GM19452 (cell line): ENCODE measurements at regions not wholly inside any gene's neighbourhood (a gene's known extent, or its start where the extent isn't known, plus 50 kb on each side); places are given as distances from the start of the nearest gene placed in this dataset.
"Not testable (repeated sequence)": the region's sequence is repeated elsewhere in the genome, so short reads cannot be mapped to it uniquely, and the experiment has no call there.

Source experiments
- ATAC-seq: cut with Tn5 transposase; IDR thresholded peaks from one replicate; pipeline ENCODE4 v1.9.1; 2021; ENCODE audit not compliant: unreplicated experiment

DNA sequence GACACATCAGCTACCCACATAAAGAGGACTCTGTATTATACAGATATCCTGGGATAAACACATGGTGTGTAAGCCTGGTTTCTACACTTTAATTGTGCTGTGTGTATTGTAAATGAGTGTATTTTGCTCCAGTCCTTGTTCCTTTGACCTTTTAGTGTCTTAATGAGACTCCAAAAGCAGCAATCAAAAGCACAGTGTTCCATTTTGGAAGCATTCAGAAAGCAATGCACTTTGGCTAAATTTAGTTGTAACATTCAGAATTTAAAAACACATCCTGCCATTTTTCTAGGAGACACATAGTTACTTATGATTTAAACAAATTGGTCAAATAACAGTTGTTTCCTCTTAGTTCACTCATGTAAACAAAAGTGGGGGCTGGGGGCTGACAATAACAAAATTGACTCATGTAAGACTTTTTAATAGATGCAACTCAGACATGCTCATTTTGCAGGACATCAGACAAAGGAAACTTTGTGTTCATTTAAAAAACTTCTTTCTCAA, 122.2 kb downstream of the GPR37 start:
- ATAC-seq: no peak

DNA sequence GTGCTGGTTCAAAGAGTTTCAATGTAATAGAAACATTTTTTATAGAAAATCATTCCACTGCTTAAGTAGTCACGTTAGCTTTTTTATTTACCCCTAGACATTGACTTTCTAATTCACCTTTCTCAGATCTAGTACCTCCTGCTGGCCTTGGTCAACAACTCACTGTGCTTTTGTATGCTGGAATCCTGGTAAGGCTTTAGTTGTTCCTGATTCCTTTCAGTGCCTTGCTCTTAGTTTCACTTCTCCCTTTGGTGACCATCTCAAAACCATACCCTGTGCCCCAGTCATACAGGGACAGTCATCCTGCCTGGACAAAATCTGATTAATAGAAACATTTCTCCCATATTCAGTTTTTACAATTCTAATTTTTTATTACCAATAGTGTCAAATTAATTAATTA, 130.2 kb downstream of the GPR37 start:
- no peak for ATAC-seq

DNA sequence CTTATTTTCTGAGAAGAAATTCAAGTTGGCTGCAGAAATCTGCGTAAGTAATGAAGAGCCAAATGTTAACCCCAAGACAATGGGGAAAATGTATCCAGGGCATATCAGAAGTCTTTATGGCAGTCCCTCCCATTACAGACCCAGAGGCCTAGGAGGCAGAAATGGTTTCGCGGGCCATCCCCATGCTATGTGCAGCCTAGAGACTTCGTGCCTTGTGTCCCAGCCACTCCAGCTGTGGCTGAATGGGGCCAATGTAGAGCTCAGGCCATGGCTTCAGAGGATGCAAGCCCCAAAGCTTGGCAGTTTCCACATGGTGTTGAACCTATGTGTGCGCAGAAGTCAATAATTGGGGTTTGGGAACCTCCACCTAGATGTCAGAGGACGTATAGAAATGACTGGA, 131.9 kb downstream of the GPR37 start:
- no peak for ATAC-seq

DNA sequence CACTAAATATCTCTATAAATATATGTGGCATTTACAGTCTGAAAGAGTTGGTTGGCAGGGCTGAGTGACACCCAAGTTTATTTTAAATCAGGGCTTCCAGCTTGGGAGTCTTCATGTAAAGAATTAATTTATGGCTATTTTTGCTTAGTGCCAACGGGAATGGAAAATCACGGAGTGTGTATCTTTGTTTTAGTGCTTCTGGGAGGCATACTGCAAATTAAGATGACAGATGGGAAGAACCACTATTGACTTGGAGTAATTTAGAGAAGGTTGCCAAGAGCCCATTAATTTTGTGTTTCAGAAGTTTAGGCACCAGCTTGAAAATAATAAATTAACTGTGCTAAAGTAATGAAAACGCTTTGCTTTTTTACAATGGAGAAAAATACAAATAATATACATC, 135.2 kb downstream of the GPR37 start:
- ATAC-seq: no peak

DNA sequence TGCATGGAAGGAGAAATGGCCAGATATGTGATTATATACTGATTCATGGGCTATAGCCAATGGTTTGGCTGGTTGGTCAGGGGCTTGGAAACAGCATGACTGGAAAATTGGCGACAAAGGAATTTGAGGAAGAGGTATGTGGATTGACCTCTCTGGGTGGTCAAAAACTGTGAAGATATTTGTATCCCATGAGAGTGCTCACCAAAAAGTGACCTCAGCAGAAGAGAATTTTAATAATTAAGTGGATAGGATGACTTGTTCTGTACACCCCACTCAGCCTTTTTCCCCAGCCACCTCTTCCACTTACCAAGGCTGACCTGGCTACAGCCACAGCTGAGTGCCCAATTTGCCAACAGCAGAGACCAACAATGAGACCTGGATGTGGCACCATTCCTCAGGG, 146.7 kb downstream of the GPR37 start:
- no peak for ATAC-seq

DNA sequence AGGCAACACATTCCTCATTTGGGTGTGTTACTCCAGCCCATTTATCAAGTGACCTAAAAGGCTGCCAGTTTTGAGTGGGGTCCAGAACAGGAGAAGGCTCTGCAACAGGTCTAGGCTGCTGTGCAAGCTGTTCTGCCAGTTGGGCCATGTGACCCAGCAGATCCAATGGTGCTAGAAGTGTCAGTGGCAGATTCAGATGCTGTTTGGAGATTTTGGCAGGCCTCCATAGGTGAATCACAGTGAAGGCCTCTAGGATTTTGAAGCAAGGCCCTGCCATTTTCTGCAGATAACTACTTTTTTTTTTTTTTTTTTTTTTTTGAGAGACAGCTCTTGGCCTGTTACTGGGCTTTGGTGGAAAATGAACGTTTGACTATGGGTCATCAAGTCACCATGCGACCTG, 147.5 kb downstream of the GPR37 start:
- not testable (repeated sequence) for ATAC-seq

DNA sequence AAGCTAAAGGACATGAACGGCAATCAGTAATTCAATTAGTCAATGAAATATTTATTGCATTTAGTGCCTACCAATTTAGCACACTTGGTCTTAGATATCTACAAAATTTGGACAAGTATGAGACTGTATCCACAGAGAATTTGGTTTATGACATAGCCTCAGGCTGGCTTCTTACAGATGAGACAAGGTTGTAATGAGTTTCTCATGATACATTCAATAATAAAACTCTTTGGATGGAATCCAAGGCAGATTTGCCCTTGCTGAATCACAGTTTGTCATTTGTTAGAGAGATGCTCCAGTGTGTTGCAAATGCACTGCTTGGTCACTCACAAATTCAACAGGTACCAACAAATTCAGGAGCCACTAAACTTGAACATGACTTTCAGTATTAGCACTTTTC, 162.5 kb downstream of the GPR37 start:
- ATAC-seq: no peak

DNA sequence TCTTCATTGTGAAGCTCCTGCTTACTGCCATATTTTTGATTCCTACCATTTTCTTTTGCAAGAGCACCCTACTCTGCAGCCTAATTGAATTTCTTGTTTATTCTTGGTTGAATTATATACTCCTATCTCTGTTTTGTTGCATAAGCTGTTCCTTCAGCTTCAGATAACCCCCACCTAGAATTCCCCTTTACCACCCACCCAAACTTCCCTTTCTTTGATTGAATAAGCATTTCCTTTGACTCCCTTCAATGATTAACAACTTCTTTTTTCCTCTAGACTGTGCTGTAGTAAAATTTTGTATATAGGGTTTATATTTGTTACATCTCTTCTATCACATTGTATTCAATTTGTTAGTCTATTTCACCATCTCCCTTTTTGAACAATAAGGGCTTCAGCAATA, 168.1 kb downstream of the GPR37 start:
- ATAC-seq: no peak

DNA sequence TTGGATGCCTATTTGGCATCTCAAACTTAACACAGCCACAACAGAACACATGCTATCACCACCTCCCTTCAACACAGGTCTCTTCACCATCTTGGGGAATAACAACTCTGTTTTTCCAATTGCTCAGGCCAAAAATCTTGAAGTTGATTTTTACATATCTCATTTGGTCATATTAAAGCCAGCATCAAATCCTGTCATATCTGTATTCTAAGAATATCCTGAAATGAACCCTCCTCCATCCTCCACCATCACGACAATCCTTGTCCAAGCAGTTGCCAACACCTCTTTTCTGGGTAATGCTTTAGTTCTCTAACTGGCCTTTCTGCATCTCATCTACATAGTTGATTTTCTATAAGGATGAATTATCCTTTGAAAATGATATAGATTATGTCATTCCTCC, 168.7 kb downstream of the GPR37 start:
- ATAC-seq: no peak

DNA sequence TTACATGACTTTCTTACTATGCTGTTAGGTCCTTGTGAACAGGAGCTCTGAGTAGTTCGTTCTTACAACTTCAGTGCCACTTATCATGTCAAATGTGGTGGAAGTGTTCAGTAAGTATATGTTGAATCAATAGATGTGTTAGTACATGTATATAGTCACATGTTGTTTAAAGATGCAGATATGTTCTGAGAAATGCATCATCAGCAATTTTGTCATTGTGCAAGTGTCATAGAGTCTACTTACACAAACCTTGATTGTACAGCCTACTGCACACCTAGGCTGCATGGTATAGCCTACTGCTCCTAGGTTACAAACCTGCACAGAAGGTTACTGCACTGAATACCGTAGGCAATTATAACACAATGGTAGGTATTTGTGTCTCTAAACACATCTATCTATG, 174.8 kb downstream of the GPR37 start:
- ATAC-seq: no peak

DNA sequence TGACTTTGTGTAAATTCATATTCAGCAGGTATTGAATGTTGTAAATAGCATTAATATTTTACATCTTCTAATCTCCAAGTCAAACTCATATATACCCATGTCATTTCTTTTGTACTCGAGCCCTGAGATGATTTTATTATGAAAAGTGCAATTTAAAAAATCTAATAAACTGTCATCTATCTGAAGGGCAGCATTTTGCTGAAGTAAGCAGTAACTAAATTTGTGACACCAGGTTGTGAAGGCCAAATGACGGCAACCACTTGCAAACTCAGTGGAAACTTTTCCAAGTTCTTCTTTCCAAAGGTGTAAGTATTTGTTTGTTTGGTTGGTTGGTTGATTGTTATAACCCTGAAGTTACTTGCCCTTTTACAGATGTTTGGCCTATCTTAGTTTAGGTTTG, 188.3 kb downstream of the GPR37 start:
- no peak for ATAC-seq

DNA sequence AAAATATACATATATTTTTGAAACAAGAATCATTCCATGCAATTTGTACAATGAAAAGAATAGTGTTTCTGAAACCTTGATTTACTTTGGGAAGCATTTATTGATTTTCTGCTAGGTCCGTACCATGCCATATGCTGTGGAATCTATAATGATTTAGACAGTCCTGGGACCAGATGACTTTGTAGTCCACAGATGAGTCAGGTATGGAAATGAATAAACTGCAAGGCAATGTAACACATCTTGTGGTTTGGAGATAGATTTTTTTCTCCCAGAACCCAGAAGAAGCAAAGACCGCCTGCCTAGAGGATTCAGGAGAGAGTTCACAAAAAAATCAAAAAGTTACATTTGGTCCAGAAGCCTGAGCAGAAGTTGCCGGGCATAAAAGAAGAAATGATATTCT, 190.4 kb downstream of the GPR37 start:
- ATAC-seq: no peak

DNA sequence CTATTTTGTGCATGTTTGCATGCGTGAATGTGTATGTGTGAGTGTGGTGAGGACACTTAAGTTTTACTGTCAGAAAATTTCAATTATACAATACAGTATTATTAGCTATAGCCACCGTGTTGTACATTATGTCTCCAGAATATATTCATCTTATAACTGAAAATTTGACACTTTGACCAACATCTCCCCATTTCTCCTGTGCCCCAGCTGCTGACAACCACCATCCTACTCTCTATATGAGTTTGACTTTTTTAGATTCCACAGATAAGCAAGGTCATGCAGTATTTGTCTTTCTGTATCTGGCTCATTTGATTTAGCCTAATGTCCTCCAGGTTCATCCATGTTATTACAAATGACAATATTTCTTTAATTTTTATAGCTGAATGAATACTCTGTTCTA, 195.0 kb downstream of the GPR37 start:
- no peak for ATAC-seq

DNA sequence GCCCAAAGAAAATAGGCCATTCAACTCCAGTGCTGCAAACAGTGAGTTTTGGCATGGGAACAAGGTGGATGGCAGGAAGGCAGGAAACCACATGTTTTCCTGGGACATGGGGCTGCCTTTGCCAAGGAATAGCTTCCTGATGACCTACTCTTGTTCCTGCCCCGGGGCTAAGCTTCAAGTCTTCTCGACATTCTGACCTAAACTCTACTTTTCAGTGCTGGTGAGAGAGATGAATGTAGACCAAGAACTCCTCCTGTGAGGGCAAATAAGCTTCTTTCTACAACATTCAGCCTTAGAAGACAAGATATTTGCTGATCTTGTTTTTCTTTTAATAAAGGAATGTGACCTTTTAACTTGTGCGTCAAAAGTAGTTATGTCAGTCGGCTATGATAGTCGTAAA, 199.0 kb downstream of the GPR37 start:
- no peak for ATAC-seq

DNA sequence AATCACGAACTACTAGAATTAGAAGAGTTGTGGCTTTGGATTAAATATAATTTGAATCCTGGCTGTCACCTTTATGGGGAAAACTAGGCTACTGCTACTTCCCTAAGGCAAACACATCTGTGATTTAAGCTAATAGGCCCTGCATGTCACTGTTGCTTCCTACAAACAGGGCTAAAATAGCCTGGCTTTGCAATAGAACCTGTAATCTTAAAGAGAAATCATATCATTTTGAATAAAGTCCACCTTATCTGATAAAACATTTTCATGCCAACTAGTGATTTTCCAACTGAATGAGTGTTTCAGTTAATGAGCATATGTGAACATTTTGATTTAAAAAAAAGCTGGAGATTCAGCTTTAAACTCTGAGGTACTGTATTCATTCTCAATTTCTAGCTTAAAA, 208.0 kb downstream of the GPR37 start:
- no peak for ATAC-seq

DNA sequence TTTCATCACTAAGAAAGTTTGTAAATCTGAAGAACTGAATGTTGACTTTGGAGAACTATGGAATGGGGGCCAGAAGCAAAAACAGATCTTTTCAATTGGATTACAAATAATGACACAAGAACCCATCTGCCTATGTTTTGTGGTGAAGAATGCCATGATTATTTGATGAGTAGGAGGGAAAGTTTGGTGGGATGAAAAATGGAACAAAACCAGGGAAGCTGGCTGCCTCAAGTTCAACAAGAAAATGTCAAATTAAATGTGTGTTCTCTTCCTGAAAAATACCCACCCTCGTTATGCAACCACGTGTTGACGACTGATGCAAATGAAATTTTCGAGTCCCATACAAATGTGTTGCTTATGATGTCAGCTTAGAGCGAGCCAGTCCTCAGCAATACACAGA, 208.5 kb downstream of the GPR37 start:
- ATAC-seq: no peak

DNA sequence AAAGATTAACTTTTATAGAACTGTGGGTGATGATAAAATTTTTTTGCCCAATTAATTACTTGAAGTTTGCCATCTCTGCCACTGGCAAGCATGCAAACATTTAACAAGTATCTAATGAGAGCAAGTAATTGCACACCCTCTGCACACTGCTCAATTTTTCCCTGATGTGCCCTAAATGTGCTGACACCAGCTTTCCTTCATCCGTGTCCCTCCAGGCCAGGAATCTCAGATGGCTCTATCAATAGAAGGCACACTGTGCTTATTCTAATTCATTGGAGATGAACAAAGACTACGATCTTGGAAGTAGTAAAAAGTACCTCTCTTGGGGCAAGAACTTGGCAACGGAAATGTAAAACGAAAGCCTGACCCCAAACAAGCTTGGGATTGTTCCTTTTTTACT, 212.1 kb downstream of the GPR37 start:
- no peak for ATAC-seq

DNA sequence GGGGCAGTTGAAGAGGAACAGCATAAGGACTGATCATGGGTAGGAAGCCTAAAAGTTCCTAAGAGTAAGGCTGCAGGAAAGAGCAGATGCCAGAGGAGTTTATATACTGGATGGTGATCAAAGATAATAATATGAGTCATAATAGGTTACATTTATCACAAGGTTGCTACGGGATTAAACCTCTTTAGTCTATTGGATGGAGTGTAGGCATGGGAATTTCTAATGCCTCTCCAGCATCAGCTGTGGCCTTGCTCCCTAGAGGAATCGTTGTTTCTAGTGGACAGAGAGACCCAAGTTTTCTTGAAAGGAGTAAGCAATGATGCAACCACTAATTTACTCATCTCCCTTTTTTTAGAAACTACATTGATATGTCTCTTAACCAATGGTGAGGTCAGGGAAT, 213.4 kb downstream of the GPR37 start:
- ATAC-seq: no peak

DNA sequence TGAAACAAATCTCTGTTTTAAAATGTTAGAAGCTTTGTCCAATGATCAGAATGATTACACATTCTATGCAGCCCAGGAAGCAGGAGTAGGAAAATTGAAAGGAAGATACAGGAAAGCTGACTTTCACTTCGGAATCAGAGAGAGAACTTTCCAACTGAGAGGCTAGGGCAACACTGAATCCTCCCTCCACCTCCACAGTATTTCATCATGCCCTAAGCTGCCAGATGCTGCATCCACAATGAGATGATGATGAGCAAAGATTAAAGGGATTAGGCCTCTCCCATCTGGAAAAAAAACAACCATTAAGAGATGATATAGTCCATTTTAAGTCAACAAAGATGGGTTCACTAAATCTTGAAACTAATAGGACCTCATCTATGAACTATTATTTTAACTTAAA, 215.6 kb downstream of the GPR37 start:
- no peak for ATAC-seq

DNA sequence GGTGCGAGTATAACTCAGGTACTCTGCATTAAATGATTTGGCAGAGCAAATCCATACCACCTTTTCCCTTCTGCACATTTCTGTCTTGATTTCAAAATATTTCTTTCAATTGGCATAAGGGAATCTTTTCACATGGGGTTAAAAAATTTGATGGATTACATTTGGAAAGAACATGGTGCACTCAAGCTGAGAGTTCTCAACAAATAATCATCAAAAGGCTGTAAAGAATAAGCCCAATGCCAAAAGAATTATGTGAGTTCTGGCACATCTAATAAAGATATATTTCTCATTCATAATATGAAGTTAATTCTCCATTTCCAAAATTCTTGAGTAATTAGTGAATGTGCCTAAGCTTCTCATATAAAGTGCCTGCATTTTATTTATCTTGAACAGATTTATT, 223.1 kb downstream of the GPR37 start:
- ATAC-seq: no peak

DNA sequence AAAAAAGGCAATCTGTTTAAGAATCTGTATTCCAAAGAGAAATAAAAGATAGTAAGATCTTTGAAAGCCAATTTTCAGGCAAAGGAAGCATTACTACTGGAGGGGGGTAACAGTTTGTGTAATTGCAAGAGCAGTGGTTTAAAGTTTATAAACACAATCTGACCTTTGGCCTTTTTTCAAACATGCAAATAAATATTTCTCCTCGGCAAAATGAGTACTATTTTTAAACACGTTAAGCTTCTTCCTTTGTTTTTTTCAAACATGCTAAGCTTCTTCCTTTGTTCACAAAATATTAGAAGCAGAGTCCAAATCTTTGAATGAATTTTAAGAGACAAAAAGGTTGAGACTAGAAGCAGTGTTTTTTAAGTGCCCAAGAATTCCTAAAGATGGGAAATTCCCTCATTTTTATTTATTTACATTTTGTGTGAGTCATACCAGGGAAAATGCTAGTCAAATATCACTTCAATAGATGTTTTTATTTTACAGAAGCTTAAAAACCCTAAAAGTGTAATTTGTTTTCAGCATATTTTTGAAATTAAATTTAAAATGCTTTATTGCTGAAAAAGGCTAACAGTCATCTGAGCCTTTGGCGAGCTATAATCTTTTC, 229.3 kb downstream of the GPR37 start:
- ATAC-seq: no peak

DNA sequence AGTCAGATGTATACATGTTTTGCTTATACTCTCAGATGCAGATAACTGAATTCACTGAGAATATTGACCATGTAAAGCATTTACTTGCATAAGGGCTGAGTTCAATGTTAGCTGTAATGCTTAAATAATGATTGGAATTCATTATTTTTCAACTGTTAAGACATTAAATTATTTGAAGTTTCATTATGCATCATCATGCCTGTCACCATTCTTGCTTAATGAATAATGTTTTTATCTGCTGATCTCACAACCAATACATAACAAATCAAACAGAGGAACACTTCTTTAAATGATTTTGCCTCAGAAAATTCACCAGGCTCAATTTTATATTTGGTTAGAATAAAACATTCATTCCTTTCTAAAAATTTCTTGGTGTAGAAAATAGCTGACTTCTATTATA, 233.4 kb downstream of the GPR37 start:
- no peak for ATAC-seq

DNA sequence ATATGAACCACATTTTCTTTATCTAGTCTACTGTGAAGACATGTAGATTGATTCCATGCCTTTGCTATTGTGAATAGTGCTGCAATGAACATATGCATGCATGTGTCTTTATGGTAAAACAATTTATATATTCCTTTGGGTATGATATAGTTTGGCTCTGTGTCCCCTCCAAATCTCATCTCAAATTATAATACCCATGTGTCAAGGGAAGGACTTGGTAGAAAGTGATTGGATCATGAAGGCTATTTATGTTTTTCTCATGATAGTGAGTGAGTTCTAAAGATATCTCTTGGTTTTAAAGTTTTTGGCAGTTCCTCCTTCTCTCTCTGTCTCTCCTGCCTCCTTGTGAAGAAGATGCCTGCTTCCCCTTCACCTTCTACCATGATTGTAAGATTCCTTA, 248.7 kb downstream of the GPR37 start:
- no peak for ATAC-seq
